Osteocyte (in vitro differentiated cells): ENCODE measurements at regions not wholly inside any gene's neighbourhood (a gene's known extent, or its start where the extent isn't known, plus 50 kb on each side); places are given as distances from the start of the nearest gene placed in this dataset.
A peak's percentile ranks its signal among the peaks of the same experiment; 100 is the strongest.

Source experiments
- DNase-seq: peaks from one replicate; pipeline ENCODE4 v3.0.0; 2021; ENCODE audit warnings: mixed read lengths; ENCODE audit not compliant: unreplicated experiment; ENCODE audit errors: extremely low spot score
- H3K27ac Mint-ChIP-seq: one replicate; pipeline ENCODE4 v1.8.0; 2021; ENCODE audit warnings: mild to moderate bottlenecking, mixed read lengths; ENCODE audit not compliant: unreplicated experiment
- H3K27me3 Mint-ChIP-seq: one replicate; pipeline ENCODE4 v1.8.0; 2021; ENCODE audit warnings: mixed read lengths; ENCODE audit not compliant: unreplicated experiment
- H3K36me3 Mint-ChIP-seq: one replicate; pipeline ENCODE4 v1.8.0; 2021; ENCODE audit warnings: mixed read lengths; ENCODE audit not compliant: unreplicated experiment
- H3K4me1 Mint-ChIP-seq: one replicate; pipeline ENCODE4 v1.8.0; 2021; ENCODE audit warnings: mixed read lengths; ENCODE audit not compliant: unreplicated experiment
- H3K4me3 Mint-ChIP-seq: one replicate; pipeline ENCODE4 v1.8.0; 2021; ENCODE audit warnings: mild to moderate bottlenecking, moderate library complexity, mixed read lengths; ENCODE audit not compliant: unreplicated experiment
- H3K9me3 Mint-ChIP-seq: one replicate; pipeline ENCODE4 v1.8.0; 2021; ENCODE audit warnings: mixed read lengths; ENCODE audit not compliant: unreplicated experiment
- TF ChIP-seq, protein P1 (sequence below): fragments of 200-600 bp; sonication (generic); IDR thresholded peaks from 2 replicates; pipeline ENCODE4 v1.5.0; 2021; ENCODE audit warnings: antibody characterized with exemption, mild to moderate bottlenecking, moderate library complexity

DNA sequence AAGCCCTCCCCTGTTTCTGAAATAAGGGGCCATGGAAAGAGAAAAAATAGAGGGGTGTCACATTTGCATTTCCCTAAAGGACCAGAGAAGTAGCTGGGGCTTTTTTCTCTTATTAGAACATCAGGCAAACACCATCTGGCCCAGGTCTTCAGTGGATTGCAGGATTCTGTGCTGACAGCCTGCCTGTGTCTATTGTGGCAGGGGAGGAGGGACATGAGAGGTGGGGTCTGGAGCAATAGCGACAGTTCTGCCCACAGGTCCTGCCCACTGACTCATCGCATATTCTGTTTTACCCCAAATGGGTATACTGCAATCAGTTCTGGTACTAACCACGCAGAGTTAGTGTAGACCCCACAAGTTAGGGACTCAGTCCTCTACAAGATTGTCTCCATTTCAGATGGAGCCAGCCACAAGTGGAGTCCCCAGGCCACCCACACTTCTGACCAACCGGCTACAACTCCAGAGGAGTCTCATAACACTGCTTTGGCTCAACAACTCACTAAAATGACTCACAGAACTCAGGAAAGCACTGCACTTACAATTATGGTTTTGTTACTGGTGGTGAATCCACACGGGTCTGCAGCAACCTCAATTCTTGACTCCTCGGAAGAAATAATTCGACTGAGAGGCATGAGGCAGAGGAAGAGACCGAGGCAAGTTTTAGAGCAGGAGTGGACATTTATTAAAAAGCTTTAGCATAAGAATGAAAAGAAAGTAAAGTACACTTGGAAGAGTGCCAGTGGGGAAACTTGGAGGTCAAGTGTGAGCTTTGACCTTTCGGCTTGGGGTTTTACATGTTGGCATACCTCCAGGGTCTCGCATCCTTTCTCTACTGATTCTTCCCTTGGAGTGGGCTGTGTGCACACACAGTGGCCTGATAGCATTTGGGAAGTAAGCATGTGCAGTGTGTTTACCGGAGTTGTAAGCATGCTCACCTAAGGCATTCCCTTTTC, 146.4 kb upstream of the SPATS2L start:
- Mint-ChIP-seq H3K27ac (peak overlapping the region; percentile 54), H3K9me3 (no peaks in the 10 kb centered on the region), H3K4me3 (no peak overlapping the region), H3K27me3 (no peaks in the 10 kb centered on the region), H3K4me1 (peaks cover 35% of the 10 kb centered on the region), H3K36me3 (no peaks in the 10 kb centered on the region)
- no peak for DNase-seq
- TF ChIP-seq, protein P1, sequence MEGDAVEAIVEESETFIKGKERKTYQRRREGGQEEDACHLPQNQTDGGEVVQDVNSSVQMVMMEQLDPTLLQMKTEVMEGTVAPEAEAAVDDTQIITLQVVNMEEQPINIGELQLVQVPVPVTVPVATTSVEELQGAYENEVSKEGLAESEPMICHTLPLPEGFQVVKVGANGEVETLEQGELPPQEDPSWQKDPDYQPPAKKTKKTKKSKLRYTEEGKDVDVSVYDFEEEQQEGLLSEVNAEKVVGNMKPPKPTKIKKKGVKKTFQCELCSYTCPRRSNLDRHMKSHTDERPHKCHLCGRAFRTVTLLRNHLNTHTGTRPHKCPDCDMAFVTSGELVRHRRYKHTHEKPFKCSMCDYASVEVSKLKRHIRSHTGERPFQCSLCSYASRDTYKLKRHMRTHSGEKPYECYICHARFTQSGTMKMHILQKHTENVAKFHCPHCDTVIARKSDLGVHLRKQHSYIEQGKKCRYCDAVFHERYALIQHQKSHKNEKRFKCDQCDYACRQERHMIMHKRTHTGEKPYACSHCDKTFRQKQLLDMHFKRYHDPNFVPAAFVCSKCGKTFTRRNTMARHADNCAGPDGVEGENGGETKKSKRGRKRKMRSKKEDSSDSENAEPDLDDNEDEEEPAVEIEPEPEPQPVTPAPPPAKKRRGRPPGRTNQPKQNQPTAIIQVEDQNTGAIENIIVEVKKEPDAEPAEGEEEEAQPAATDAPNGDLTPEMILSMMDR = no peak

DNA sequence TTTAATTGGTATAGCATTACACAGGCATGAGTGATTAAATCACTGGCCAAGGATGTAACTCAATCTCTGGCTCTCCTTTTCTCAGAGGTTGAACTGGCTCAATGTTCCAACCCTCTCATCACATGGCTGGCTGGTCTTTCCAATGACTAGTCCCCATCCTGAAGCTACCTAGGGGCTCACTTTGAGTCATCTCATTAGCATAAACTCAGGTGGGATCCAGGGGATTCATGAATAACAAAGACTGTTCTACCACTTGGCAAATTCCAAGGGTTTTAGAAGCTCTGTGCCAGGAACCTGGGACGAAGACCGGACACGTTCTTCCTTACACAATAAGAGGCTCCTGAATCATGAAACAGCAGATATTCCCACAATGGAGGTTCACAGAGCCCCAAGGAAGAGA, 145.0 kb upstream of the SPATS2L start:
- Mint-ChIP-seq H3K4me3 (no peak overlapping the region), H3K27me3 (no peaks in the 10 kb centered on the region), H3K4me1 (peaks cover 25% of the 10 kb centered on the region), H3K36me3 (no peaks in the 10 kb centered on the region), H3K9me3 (peaks cover 5% of the 10 kb centered on the region), H3K27ac (no peak overlapping the region)
- TF ChIP-seq, protein P1 = no peak
- DNase-seq = no peak

DNA sequence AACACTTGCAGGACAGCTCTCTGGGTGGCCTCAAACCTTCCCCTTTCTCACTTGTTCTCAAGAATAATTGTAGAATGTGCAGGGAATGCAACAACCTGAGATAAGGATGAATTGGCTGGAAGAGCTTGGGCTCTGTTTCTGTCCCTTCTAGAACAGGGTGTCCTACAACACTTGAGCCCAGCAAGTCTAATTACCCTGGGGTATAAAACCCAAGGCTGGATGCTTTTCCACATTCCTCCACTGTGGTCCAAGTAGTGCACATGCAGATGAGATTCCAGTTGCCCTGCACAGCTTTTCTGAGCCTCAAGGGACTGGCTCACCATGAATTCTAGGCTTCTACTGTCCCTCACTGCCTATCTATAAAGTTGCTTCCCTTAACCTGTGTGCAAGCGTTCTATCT, 140.8 kb upstream of the SPATS2L start:
- DNase-seq = no peak
- TF ChIP-seq, protein P1 = no peak
- peaks cover 15% of the 10 kb centered on the region for H3K4me1 Mint-ChIP-seq
- no peaks in the 10 kb centered on the region for H3K36me3 Mint-ChIP-seq
- no peak overlapping the region for H3K4me3 Mint-ChIP-seq
- peaks cover 7% of the 10 kb centered on the region for H3K9me3 Mint-ChIP-seq
- no peak overlapping the region for H3K27ac Mint-ChIP-seq
- H3K27me3 Mint-ChIP-seq = no peaks in the 10 kb centered on the region

DNA sequence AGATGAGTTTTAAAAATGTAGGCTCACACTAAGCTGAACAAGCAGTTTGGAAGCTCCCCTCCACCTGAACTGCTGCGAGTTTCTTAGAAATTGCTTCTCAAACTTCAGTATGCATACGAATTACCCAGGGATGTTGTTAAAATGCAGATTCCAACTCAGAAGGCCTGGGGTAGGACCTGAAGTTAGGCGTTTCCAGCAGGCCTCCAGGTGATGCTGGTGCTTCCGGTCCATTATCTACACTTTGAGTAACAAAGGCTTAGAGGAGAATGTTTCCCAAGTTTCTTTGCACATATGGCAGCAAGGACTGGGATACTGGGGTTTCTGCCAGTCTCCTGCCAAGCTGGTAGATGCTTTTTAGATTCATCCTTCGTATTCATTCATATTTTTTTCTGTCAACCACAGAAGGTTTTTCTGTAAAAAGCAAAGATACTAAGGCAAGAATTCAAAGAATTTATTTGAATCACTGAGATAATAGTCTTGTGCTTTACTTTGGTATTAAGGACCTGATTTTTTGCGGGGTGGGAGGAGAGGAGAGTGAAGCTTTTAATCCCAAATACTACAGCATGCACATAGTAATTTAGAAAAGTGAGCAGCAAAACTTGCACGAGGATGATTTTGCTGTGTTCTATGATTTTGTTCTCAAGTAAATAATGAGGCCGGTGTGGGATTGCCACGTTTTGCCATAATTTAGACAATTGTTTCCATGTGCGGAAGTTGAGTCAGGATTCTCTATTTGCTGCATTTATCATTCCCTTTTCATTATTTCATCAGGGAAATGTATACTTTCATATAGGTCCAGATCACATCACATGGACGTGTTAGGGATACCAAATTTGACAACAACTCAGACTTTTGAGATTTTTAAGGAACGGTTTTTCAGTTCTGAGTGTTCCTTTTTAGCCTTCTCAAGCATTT, 137.6 kb upstream of the SPATS2L start:
- H3K4me1 Mint-ChIP-seq = peaks cover 39% of the 10 kb centered on the region
- no peak overlapping the region for H3K4me3 Mint-ChIP-seq
- H3K27me3 Mint-ChIP-seq = no peaks in the 10 kb centered on the region
- H3K9me3 Mint-ChIP-seq = peaks cover 13% of the 10 kb centered on the region
- no peak for DNase-seq
- H3K27ac Mint-ChIP-seq = peak overlapping the region; percentile 12
- TF ChIP-seq, protein P1 = no peak
- H3K36me3 Mint-ChIP-seq = no peaks in the 10 kb centered on the region

DNA sequence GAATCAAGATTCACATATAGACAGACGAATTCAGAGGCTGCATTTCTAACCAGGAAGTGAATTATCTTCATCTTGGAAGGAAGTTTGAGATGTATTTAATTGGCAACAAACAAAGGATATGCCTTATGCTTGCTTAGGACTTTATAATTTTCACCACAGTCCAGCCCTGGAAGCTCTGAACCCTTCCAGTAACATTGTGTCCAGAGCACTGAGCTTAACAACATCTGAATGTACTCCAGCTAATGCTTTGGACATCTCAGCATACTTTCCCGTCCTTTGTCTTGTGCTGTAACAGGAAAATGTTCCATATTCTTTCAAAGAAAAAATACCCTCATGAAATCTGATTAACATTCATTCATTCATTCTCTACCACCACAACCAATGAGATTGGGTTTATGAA, 136.3 kb upstream of the SPATS2L start:
- Mint-ChIP-seq H3K4me3 (no peak overlapping the region), H3K4me1 (peaks cover 44% of the 10 kb centered on the region), H3K27ac (no peak overlapping the region), H3K27me3 (no peaks in the 10 kb centered on the region), H3K9me3 (peaks cover 13% of the 10 kb centered on the region), H3K36me3 (no peaks in the 10 kb centered on the region)
- DNase-seq = no peak
- TF ChIP-seq, protein P1 = no peak
